Esophagus muscularis mucosa (tissue), 4 donors: ENCODE measurements at regions not wholly inside any gene's neighbourhood (a gene's known extent, or its start where the extent isn't known, plus 50 kb on each side); places are given as distances from the start of the nearest gene placed in this dataset.

ENCODE experiments used
- DNase-seq: peaks from one replicate; pipeline ENCODE4 v3.0.0-alpha.2; 2017; ENCODE audit errors: extremely low spot score
- H3K27ac ChIP-seq, 4 donors: fragments of 200-600 bp; sonication (generic); replicated peaks in 1 of 4; 1 replicate in 3 of 4; 2 replicates in 1 of 4; pipeline ENCODE4 v1.5.1; 2016 to 2019; ENCODE audit warnings: mild to moderate bottlenecking in 1 of 4
- H3K27me3 ChIP-seq, 4 donors: fragments of 200-600 bp; sonication (generic); one replicate each; pipeline versions ENCODE4 v1.5.1 to v1.6.0; 2016 to 2019
- H3K36me3 ChIP-seq, 4 donors: fragments of 200-600 bp; sonication (generic); one replicate each; pipeline ENCODE4 v1.5.1; 2016 to 2019
- H3K4me1 ChIP-seq, 4 donors: fragments of 200-600 bp; sonication (generic); one replicate each; pipeline ENCODE4 v1.5.1; 2016 to 2019
- H3K4me3 ChIP-seq, 4 donors: fragments of 200-600 bp; sonication (generic); 1 replicate in 2 of 4; 2 replicates in 2 of 4; pipeline ENCODE4 v1.5.1; 2016 to 2019; ENCODE audit warnings: mild to moderate bottlenecking in 4 of 4, moderate library complexity in 1 of 4
- H3K9me3 ChIP-seq, 4 donors: fragments of 200-600 bp; sonication (generic); 1 replicate in 3 of 4; 2 replicates in 1 of 4; pipeline ENCODE4 v1.5.1; 2016 to 2019
- EP300 ChIP-seq: sonication (generic); formaldehyde crosslinking; IDR thresholded peaks from one replicate; pipeline ENCODE4 v1.6.1; 2017; ENCODE audit warnings: antibody characterized with exemption
- POLR2A ChIP-seq: fragments of 450-650 bp; IDR thresholded peaks from one replicate; pipeline ENCODE4 v1.6.1; 2017; ENCODE audit warnings: antibody characterized with exemption, moderate library complexity, mild to moderate bottlenecking, low read depth
- POLR2AphosphoS5 ChIP-seq, 2 donors: sonication (generic); formaldehyde crosslinking; IDR thresholded peaks; one replicate each; pipeline ENCODE4 v1.6.1; 2017; ENCODE audit warnings: antibody characterized with exemption in 2 of 2
- WGBS: methylation state at CpG from one replicate; pipeline ENCODE4 v1.1.5; 2018; 5-methylcytosine and 5-hydroxymethylcytosine counted together
- intact Hi-C: fragments of 100-400 bp; cut with DNase I; formaldehyde crosslinking; loops from one replicate; pipeline ENCODE4 v1.15.1; 2023
- TF ChIP-seq, protein P1 (sequence below), 3 experiments: fragments of 200-600 bp in 2 of 3; fragments of 450-650 bp in 1 of 3; sonication (generic) in 2 of 3; IDR thresholded peaks; one replicate each; pipeline ENCODE4 v1.5.1; 2017 to 2019; ENCODE audit warnings: antibody characterized with exemption in 3 of 3, mild to moderate bottlenecking in 2 of 3, moderate library complexity in 1 of 3

DNA sequence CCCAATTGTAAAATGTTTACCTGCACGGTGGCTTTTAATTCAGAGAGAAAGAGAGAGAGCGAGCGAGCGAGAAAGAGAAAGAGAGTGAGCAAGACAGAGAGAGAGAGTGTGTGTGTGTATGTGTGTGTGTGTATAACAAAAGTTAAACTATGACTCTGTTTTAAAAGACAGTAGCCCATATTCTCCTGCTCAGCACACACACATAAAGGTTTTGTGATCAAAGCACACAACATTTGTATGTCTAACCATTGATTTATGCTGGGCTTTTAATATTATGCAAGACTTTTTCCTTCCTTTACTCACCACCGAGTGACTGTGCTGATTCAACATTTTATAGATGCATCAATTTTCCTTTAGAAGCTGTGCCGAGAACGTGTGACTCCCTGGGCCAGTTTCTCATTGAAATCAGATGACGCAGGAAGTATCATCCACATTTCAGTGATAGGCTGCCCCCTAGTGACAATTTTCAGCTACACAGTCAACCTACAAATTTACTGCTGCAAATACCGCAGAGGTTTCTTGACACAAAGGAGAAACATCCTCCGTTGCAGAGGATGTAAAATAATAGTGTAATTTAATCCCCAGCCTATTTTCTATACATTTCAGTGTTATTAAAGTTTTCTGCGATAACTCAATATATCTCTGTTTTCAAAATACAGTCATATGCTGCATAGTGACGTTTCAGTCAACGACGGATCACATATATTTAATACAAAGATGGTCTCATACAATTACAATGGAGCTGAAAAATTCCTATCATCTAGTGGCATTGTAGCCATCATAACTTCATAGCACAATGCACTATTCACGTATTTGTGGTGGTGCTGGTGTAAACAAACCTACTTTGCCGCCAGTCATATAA is 165.9 kb upstream of the TANK start:
- intact Hi-C loops: loop anchor here (5.0 kb wide), 2 partner anchors 742 to 882 kb away; no protein-coding TSS in a partner anchor
- no peak overlapping the region for H3K27ac ChIP-seq

DNA sequence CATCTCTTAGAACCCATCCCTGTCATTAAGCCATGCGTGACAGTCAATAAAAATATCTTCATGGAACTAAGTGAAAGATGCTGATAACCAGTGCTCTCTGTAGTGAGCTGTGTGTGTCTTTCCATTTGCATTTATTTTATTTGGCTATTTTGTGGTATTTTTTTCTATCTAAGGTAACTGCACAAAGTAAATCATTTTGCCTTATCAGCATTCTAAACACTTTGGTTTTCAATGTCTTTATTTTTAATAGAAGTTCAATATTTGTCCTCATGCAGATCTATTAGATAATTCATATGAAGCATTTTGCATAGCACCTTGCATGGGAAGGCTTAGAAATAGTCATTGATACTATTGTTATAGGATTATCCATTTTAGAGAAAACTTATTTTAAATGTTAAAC is 163.6 kb upstream of the TANK start:
- H3K27me3 ChIP-seq: no peaks in the 10 kb centered on the region
- no peak overlapping the region for H3K27ac ChIP-seq
- no peaks in the 10 kb centered on the region for H3K9me3 ChIP-seq
- no peaks in the 10 kb centered on the region for H3K36me3 ChIP-seq
- peaks cover 7 to 10% (median 8%) of the 10 kb centered on the region in 4 donors for H3K4me1 ChIP-seq
- no peak overlapping the region for H3K4me3 ChIP-seq
- 90% methylated on average over 1 of the region's 1 CpG for WGBS
- intact Hi-C loops: no loop called here
- no peak for DNase-seq
- TF ChIP-seq POLR2A (no peak), POLR2AphosphoS5 (IDR thresholded peaks at IDR 0.05) (no peak), EP300 (no peak)
- TF ChIP-seq, protein P1, sequence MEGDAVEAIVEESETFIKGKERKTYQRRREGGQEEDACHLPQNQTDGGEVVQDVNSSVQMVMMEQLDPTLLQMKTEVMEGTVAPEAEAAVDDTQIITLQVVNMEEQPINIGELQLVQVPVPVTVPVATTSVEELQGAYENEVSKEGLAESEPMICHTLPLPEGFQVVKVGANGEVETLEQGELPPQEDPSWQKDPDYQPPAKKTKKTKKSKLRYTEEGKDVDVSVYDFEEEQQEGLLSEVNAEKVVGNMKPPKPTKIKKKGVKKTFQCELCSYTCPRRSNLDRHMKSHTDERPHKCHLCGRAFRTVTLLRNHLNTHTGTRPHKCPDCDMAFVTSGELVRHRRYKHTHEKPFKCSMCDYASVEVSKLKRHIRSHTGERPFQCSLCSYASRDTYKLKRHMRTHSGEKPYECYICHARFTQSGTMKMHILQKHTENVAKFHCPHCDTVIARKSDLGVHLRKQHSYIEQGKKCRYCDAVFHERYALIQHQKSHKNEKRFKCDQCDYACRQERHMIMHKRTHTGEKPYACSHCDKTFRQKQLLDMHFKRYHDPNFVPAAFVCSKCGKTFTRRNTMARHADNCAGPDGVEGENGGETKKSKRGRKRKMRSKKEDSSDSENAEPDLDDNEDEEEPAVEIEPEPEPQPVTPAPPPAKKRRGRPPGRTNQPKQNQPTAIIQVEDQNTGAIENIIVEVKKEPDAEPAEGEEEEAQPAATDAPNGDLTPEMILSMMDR (IDR thresholded peaks at IDR 0.05): no peak

More for the DNA sequence above, 165.9 kb upstream of the TANK start:
- peaks cover 7 to 19% (median 9%) of the 10 kb centered on the region in 4 donors for H3K4me1 ChIP-seq
- WGBS: 48% methylated on average over 16 of the region's 16 CpGs
- TF ChIP-seq POLR2AphosphoS5 (IDR thresholded peaks at IDR 0.05) (peak; percentile 45 to 58), EP300 (no peak)
- TF ChIP-seq, protein P1 (IDR thresholded peaks at IDR 0.05): peak; percentile 87 to 92 (median 91)
- peak; percentile 96 for DNase-seq
- peak overlapping the region in 2 of 4 donors; percentile 5 to 15 for H3K4me3 ChIP-seq
- no peaks in the 10 kb centered on the region for H3K9me3 ChIP-seq
- H3K36me3 ChIP-seq: no peaks in the 10 kb centered on the region
- H3K27me3 ChIP-seq: no peaks in the 10 kb centered on the region

DNA sequence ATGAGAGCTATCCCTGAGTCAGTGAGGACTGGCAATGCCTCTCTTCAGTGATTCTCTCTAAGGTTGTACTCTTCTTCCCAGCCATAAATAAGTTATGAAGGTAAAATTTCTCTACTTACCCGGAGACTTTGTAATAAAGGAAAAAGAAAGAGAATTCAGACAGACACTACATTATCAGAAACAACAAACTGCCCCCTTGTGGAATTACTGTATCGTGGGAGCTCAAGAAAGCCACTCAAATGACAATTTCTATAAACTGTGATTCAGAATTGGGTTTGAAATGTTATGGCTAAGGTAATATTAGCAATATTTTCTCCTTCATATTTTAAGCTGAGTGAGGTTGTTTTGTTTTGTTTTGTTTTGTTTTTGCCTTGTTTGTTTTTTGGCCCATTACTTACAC is 155.8 kb upstream of the TANK start:
- no peak for DNase-seq
- WGBS: 55% methylated on average over 2 of the region's 2 CpGs
- intact Hi-C loops: no loop called here
- TF ChIP-seq EP300: no peak
- TF ChIP-seq, protein P1 (IDR thresholded peaks at IDR 0.05): peak in 1 of 3 experiments; percentile 39
- no peaks in the 10 kb centered on the region for H3K27me3 ChIP-seq
- H3K27ac ChIP-seq: no peak overlapping the region
- no peaks in the 10 kb centered on the region for H3K9me3 ChIP-seq
- no peaks in the 10 kb centered on the region for H3K4me1 ChIP-seq
- H3K36me3 ChIP-seq: no peaks in the 10 kb centered on the region
- H3K4me3 ChIP-seq: no peak overlapping the region

DNA sequence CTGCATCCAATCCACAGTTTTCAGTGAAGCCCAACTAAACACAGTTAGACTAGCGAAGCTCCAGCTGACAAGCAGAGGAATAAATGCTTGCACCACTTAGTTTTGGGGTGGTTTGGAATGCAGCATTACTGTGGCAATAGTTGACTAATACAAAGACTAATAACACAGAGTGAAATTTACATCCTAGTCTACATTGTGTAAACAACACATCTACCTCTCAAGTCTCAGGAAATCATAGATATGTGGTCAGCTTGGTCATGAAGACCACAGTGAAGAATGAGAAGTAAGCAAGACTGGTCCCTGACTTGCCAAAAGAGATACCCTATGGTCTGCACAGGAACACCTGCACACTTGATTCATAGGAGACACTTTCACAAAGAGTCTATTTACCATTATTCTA is 155.1 kb upstream of the TANK start:
- Histone ChIP-seq H3K27me3 (no peaks in the 10 kb centered on the region), H3K9me3 (no peaks in the 10 kb centered on the region), H3K27ac (no peak overlapping the region), H3K36me3 (no peaks in the 10 kb centered on the region), H3K4me1 (no peaks in the 10 kb centered on the region), H3K4me3 (no peak overlapping the region)
- 0% methylated on average over 1 of the region's 1 CpG for WGBS
- DNase-seq: no peak
- intact Hi-C loops: no loop called here
- TF ChIP-seq POLR2AphosphoS5 (IDR thresholded peaks at IDR 0.05) (no peak), EP300 (no peak), POLR2A (no peak)
- TF ChIP-seq, protein P1 (IDR thresholded peaks at IDR 0.05): no peak
